Ovary (tissue), 7 donors: ENCODE measurements at regions not wholly inside any gene's neighbourhood (a gene's known extent, or its start where the extent isn't known, plus 50 kb on each side); places are given as distances from the start of the nearest gene placed in this dataset.

ENCODE experiments used
- DNase-seq, 5 donors: peaks; one replicate each; pipeline ENCODE4 v3.0.0-alpha.2; 2019 to 2020
- H3K27ac ChIP-seq, 2 donors: fragments of 200-600 bp; one replicate each; pipeline versions ENCODE4 v1.5.1 to v1.8.0; 2019 to 2022
- H3K27me3 ChIP-seq: fragments of 200-600 bp; one replicate; pipeline ENCODE4 v1.8.0; 2022
- H3K36me3 ChIP-seq: fragments of 200-600 bp; sonication (generic); one replicate; pipeline ENCODE4 v1.5.1; 2019
- H3K4me1 ChIP-seq: one replicate; pipeline ENCODE4 v1.8.1; 2013; ENCODE audit warnings: mild to moderate bottlenecking, moderate library complexity; ENCODE audit not compliant: insufficient read depth
- H3K4me3 ChIP-seq: fragments of 200-600 bp; sonication (generic); one replicate; pipeline ENCODE4 v1.5.1; 2017
- H3K9me3 ChIP-seq, 2 donors: fragments of 200-600 bp in 1 of 2; sonication (generic) in 1 of 2; one replicate each; pipeline versions ENCODE4 v1.5.1 to v1.8.1; 2013 to 2019; ENCODE audit warnings: mild to moderate bottlenecking in 1 of 2, moderate library complexity in 1 of 2
- CTCF ChIP-seq, 3 donors: fragments of 450-650 bp in 2 of 3; fragments of 200-600 bp in 1 of 3; IDR thresholded peaks; one replicate each; pipeline versions ENCODE4 v1.5.1 to v1.8.0; 2016 to 2022; ENCODE audit warnings: antibody characterized with exemption in 3 of 3, mild to moderate bottlenecking in 1 of 3
- EP300 ChIP-seq: sonication (generic); formaldehyde crosslinking; IDR thresholded peaks from one replicate; pipeline ENCODE4 v1.6.1; 2017; ENCODE audit warnings: antibody characterized with exemption
- POLR2A ChIP-seq: fragments of 450-650 bp; IDR thresholded peaks from one replicate; pipeline ENCODE4 v1.6.1; 2017; ENCODE audit warnings: antibody characterized with exemption, mild to moderate bottlenecking, moderate library complexity
- WGBS, 3 donors: extraction: QIAGEN DNeasy Blood & Tissue Kit in 1 of 3; methylation state at CpG; one replicate each; pipeline versions ENCODE4 v1.1.5 to v1.1.7; 2013 to 2017; 5-methylcytosine and 5-hydroxymethylcytosine counted together
- intact Hi-C, 4 donors: fragments of 100-400 bp; cut with DNase I; formaldehyde crosslinking; loops; one replicate each; pipeline versions ENCODE4 v1.11.0 to v1.15.1; 2022 to 2023
- donor health status: DM: no; HTN: no; CAD: no; lungs with moderate emphysema.
- donor health status: DM: no; HTN: no; CAD: no.
- donor health status: Bipolar disorder and iron deficiency.
- donor health status: DM: no; HTN: no; CAD: no.
- donor health status: DM: yes; HTN: yes; CAD: no.

GRCh38 chr3:83457551-83457950 lies 1501.2 kb upstream of the CADM2 start:
- TF ChIP-seq POLR2A (no peak), CTCF (IDR thresholded peaks at IDR 0.05) (no peak), EP300 (no peak)
- 4 to 15% (median 7%) methylated on average over 2 of the region's 2 CpGs for WGBS, 3 donors
- no peak overlapping the region for H3K4me3 ChIP-seq
- H3K36me3 ChIP-seq: no peaks in the 10 kb centered on the region
- no peaks in the 10 kb centered on the region for H3K9me3 ChIP-seq
- intact Hi-C loops: no loop called here
- H3K27me3 ChIP-seq: no peaks in the 10 kb centered on the region
- H3K4me1 ChIP-seq: no peaks in the 10 kb centered on the region
- H3K27ac ChIP-seq: no peak overlapping the region
- DNase-seq: no peak

DNA sequence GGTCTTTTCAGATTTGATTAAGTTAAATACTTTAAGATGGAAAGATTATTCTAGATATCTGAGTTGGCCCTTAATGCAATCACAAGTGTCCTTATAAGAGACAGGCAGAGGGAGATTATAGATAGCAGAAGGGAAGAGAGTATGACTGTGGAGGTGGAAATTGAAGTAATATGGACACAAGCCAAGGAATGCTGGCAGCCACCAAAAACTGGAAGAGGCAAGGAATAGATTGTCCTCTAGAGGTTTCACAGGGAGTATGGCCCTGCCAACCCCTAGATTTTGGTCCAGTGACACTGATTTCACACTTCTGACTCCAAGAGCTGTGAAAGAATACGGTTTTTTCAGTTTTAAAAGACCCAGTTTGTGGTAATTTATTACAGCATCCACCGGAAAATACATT lies 1498.7 kb upstream of the CADM2 start:
- Histone ChIP-seq H3K27ac (no peak overlapping the region), H3K27me3 (no peaks in the 10 kb centered on the region), H3K4me1 (no peaks in the 10 kb centered on the region), H3K36me3 (no peaks in the 10 kb centered on the region), H3K4me3 (no peak overlapping the region), H3K9me3 (no peaks in the 10 kb centered on the region)
- TF ChIP-seq CTCF (IDR thresholded peaks at IDR 0.05) (no peak), EP300 (no peak), POLR2A (no peak)
- no peak for DNase-seq
- WGBS, 3 donors: 80 to 93% (median 90%) methylated on average over 2 of the region's 2 CpGs
- intact Hi-C loops: no loop called here

- no peak for DNase-seq
- Histone ChIP-seq H3K4me3 (no peak overlapping the region), H3K27me3 (no peaks in the 10 kb centered on the region), H3K27ac (no peak overlapping the region), H3K36me3 (no peaks in the 10 kb centered on the region), H3K9me3 (no peaks in the 10 kb centered on the region), H3K4me1 (no peaks in the 10 kb centered on the region)
- TF ChIP-seq CTCF (IDR thresholded peaks at IDR 0.05): no peak
- TF ChIP-seq POLR2A: no peak
- TF ChIP-seq EP300: no peak
- intact Hi-C loops: no loop called here
- WGBS, 3 donors: 75 to 87% (median 82%) methylated on average over 1 of the region's 1 CpG
Observed at GRCh38 chr3:83461411-83461810, 1497.4 kb upstream of the CADM2 start.

GRCh38 chr3:83477563-83477962 lies 1481.2 kb upstream of the CADM2 start:
- TF ChIP-seq EP300 (no peak), POLR2A (no peak), CTCF (IDR thresholded peaks at IDR 0.05) (no peak)
- Histone ChIP-seq H3K4me3 (no peak overlapping the region), H3K4me1 (no peaks in the 10 kb centered on the region), H3K36me3 (no peaks in the 10 kb centered on the region), H3K27ac (no peak overlapping the region), H3K27me3 (no peaks in the 10 kb centered on the region), H3K9me3 (no peaks in the 10 kb centered on the region)
- WGBS, 3 donors: 92 to 94% (median 92%) methylated on average over 13 of the region's 13 CpGs
- intact Hi-C loops: no loop called here
- DNase-seq: no peak
